Brain microvascular endothelial cell (primary cell): ENCODE measurements at regions not wholly inside any gene's neighbourhood (a gene's known extent, or its start where the extent isn't known, plus 50 kb on each side); places are given as distances from the start of the nearest gene placed in this dataset.

ENCODE experiments used
- DNase-seq: peaks from one replicate; pipeline ENCODE4 v3.0.0-alpha.2; 2020
- H3K27ac ChIP-seq: fragments of 250-450 bp; sonication (Bioruptor Pico); 2 replicates; pipeline ENCODE4 v1.5.1; 2020; ENCODE audit warnings: mild to moderate bottlenecking, moderate library complexity
- H3K27me3 ChIP-seq: fragments of 250-450 bp; sonication (Bioruptor Pico); replicated peaks from 2 replicates; pipeline ENCODE4 v1.5.1; 2020; ENCODE audit warnings: mild to moderate bottlenecking
- H3K36me3 ChIP-seq: fragments of 250-450 bp; sonication (Bioruptor Pico); replicated peaks from 2 replicates; pipeline ENCODE4 v1.5.1; 2020; ENCODE audit warnings: mild to moderate bottlenecking
- H3K4me3 ChIP-seq: 2 replicates; pipeline ENCODE4 v1.5.1; 2011; ENCODE audit warnings: low read depth, mild to moderate bottlenecking, control low read depth, low read length, moderate library complexity
- in situ Hi-C: cut with HindIII; loops from 2 replicates; pipeline ENCODE4 v1.10.0; 2017; ENCODE audit warnings: low sequenced_read_pairs, low pct_ligation_motif_present
- TF ChIP-seq, protein P1 (sequence below): IDR thresholded peaks from 2 replicates; pipeline ENCODE4 v1.5.1; 2011; ENCODE audit warnings: low read depth, mild to moderate bottlenecking, moderate library complexity, low read length, control low read depth, inconsistent platforms; ENCODE audit errors: missing control alignments

DNA sequence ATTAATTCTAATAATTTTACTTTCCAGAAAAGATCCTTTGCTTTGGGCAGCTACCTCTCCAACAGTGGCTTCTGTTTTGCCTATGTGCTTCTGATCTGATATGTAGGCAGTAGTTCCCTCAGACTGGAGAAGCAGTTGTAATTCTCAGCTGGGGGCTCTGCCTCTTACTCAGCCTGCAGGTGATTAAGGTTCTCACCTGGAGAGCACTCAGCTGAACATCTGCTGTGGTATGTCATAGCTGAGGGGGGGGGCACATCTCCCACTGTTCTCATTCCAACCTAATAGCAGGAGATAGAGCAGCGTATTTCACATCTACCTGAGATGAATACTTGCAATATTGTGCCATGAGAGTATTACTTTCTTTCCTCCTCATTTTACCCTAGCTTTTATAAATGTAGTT, 511.9 kb upstream of the CDH8 start:
- TF ChIP-seq, protein P1, sequence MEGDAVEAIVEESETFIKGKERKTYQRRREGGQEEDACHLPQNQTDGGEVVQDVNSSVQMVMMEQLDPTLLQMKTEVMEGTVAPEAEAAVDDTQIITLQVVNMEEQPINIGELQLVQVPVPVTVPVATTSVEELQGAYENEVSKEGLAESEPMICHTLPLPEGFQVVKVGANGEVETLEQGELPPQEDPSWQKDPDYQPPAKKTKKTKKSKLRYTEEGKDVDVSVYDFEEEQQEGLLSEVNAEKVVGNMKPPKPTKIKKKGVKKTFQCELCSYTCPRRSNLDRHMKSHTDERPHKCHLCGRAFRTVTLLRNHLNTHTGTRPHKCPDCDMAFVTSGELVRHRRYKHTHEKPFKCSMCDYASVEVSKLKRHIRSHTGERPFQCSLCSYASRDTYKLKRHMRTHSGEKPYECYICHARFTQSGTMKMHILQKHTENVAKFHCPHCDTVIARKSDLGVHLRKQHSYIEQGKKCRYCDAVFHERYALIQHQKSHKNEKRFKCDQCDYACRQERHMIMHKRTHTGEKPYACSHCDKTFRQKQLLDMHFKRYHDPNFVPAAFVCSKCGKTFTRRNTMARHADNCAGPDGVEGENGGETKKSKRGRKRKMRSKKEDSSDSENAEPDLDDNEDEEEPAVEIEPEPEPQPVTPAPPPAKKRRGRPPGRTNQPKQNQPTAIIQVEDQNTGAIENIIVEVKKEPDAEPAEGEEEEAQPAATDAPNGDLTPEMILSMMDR = no peak
- Histone ChIP-seq H3K27me3 (no peaks in the 10 kb centered on the region), H3K36me3 (no peaks in the 10 kb centered on the region), H3K27ac (no peak overlapping the region), H3K4me3 (no peak overlapping the region)
- DNase-seq = no peak
- in situ Hi-C loops = no loop called here

DNA sequence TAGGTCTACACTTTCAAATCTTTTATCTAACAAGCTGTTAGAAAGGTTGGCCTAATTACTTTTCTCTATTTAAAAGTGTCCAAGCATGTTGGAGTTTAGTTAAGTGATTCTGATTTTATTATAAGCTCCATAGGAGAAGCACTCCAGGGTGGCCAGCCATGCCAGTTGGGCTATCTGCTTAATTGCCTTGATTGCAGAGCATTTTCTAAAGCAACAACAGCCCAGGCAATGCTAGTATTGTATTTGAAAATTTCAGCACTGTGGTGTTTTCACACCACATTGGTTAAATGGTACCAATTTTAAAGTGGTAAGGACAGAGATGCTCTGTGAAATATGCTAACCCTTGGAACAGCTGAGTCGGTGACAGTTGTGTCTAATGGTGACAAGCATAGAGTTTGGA, 510.5 kb upstream of the CDH8 start:
- DNase-seq = no peak
- Histone ChIP-seq H3K27me3 (no peaks in the 10 kb centered on the region), H3K27ac (no peak overlapping the region), H3K4me3 (no peak overlapping the region), H3K36me3 (no peaks in the 10 kb centered on the region)
- TF ChIP-seq, protein P1 = no peak
- in situ Hi-C loops = no loop called here

DNA sequence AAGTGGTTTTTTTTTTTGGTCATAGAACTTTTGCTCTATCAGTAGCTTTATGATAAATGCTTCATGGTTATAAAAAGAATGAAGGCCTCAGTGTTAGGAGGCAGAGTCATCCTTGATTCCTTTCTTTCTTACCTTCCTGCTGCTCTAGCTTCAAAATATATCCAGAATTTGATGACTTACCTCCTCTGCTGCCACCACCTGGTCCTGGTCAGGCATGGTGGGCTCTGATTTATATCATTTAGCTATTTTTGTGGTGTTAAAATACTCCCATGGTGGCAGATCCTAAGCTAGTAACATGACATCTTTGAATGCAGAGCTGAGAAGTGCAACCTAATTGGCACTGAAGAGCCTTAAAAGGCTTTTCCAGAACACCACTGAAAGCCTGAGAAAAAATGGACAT, 508.8 kb upstream of the CDH8 start:
- in situ Hi-C loops = no loop called here
- Histone ChIP-seq H3K27me3 (no peaks in the 10 kb centered on the region), H3K27ac (no peak overlapping the region), H3K4me3 (no peak overlapping the region), H3K36me3 (no peaks in the 10 kb centered on the region)
- DNase-seq = no peak
- TF ChIP-seq, protein P1 = no peak

DNA sequence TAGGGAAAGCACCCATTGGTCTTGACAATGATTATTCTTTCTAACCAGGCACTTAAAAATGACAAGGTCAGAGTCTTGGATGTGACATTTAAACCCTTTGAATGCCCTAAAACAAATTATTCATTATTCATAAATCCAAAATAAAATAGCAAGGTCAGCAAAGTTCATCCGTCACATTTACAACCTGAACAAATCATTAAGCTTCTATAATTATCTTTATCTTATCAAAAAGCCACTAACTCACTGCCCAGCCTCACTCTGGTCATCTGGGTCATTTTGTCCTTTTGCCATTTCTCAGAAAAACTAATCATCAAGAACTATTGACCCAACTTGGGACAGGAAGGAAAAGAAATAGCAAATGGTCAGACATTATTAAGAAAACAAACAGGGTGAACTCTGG, 507.3 kb upstream of the CDH8 start:
- in situ Hi-C loops = no loop called here
- DNase-seq = no peak
- H3K27me3 ChIP-seq = no peaks in the 10 kb centered on the region
- TF ChIP-seq, protein P1 = no peak
- no peak overlapping the region for H3K4me3 ChIP-seq
- no peak overlapping the region for H3K27ac ChIP-seq
- no peaks in the 10 kb centered on the region for H3K36me3 ChIP-seq

DNA sequence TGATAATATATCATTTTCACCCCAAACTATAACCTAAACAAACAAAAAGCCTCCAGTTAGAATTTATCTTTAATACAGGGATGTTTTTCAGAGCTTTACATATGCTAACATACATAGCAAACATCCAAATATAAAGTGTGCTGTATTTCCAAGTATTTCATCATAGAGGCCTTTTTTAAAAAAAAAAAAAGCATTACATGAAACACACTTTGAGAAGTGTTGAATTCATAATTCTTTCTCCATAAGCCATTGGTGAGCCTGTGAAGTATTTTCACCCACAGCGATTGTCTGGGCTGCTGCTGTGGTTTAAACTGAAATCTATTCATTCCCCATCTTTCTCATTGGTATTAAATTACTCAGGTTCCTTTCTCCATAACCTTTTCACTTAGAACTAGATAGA, 503.4 kb upstream of the CDH8 start:
- Histone ChIP-seq H3K36me3 (no peaks in the 10 kb centered on the region), H3K27me3 (no peaks in the 10 kb centered on the region), H3K4me3 (no peak overlapping the region), H3K27ac (no peak overlapping the region)
- TF ChIP-seq, protein P1 = no peak
- in situ Hi-C loops = no loop called here
- DNase-seq = no peak

DNA sequence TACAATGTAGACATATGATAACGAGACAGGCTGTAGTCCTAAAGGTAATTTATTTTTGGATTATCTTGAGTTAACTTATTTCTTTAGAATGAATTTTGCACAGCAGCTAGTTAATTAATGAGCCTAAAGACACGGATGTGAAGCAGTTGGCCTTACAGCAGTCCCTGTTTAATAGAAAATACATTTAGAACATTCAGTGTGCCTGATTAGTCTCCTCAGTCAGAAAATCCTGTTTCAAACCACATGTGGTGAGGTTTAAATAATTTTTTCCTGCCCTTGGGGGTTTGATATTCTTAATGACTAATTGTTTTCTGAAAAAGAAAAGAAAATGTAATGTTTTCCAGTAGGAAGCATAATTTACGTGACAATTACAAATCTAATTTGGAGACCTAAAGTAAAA, 494.2 kb upstream of the CDH8 start:
- H3K27ac ChIP-seq = no peak overlapping the region
- no peak for DNase-seq
- H3K4me3 ChIP-seq = no peak overlapping the region
- no peaks in the 10 kb centered on the region for H3K27me3 ChIP-seq
- TF ChIP-seq, protein P1 = no peak
- in situ Hi-C loops = no loop called here
- no peaks in the 10 kb centered on the region for H3K36me3 ChIP-seq
